Heart left ventricle (tissue), 16 donors: ENCODE measurements at regions not wholly inside any gene's neighbourhood (a gene's known extent, or its start where the extent isn't known, plus 50 kb on each side); places are given as distances from the start of the nearest gene placed in this dataset.

ENCODE experiments used
- ATAC-seq, 4 donors: fragments of 200-7000 bp; cut with Tn5 transposase; one replicate each; pipeline ENCODE4 v1.9.1; 2020 to 2022; ENCODE audit warnings: moderate library complexity in 4 of 4, mild to moderate bottlenecking in 3 of 4, moderate number of reproducible peaks in 1 of 4
- DNase-seq, 5 donors: peaks; one replicate each; pipeline ENCODE4 v3.0.0-alpha.2; 2020
- H3K27ac ChIP-seq, 12 donors: fragments of 200-600 bp; sonication (generic) in 4 of 12; one replicate each; pipeline versions ENCODE4 v1.5.0 to v1.8.0; 2016 to 2022; ENCODE audit warnings: mild to moderate bottlenecking in 2 of 12
- H3K27me3 ChIP-seq, 9 donors: fragments of 200-600 bp; sonication (generic) in 2 of 9; one replicate each; pipeline versions ENCODE4 v1.5.1 to v1.8.0; 2016 to 2022; ENCODE audit warnings: mild to moderate bottlenecking in 3 of 9
- H3K36me3 ChIP-seq, 9 donors: fragments of 200-600 bp; sonication (generic) in 2 of 9; one replicate each; pipeline versions ENCODE4 v1.5.0 to v1.8.0; 2018 to 2022; ENCODE audit warnings: mild to moderate bottlenecking in 2 of 9
- H3K4me1 ChIP-seq, 12 donors: fragments of 200-600 bp; sonication (generic) in 4 of 12; one replicate each; pipeline versions ENCODE4 v1.5.0 to v1.8.0; 2016 to 2022; ENCODE audit warnings: mild to moderate bottlenecking in 3 of 12
- H3K4me3 ChIP-seq, 12 donors: fragments of 200-600 bp; sonication (generic) in 4 of 12; one replicate each; pipeline versions ENCODE4 v1.5.0 to v1.8.0; 2017 to 2022; ENCODE audit warnings: mild to moderate bottlenecking in 9 of 12, moderate library complexity in 4 of 12
- H3K9me3 ChIP-seq, 12 donors: fragments of 200-600 bp; sonication (generic) in 4 of 12; one replicate each; pipeline versions ENCODE4 v1.5.0 to v1.8.0; 2016 to 2022; ENCODE audit warnings: mild to moderate bottlenecking in 1 of 12
- CTCF ChIP-seq, 12 donors: fragments of 200-600 bp; sonication (generic) in 4 of 12; IDR thresholded peaks; one replicate each; pipeline versions ENCODE4 v1.5.0 to v1.8.0; 2018 to 2022; ENCODE audit warnings: antibody characterized with exemption in 12 of 12, mild to moderate bottlenecking in 5 of 12
- POLR2A ChIP-seq, 2 donors: fragments of 450-650 bp; IDR thresholded peaks; one replicate each; pipeline ENCODE4 v1.6.1; 2017; ENCODE audit warnings: antibody characterized with exemption in 2 of 2, mild to moderate bottlenecking in 2 of 2, moderate library complexity in 2 of 2
- WGBS, 4 donors: extraction: QIAGEN DNeasy Blood & Tissue Kit in 2 of 4; methylation state at CpG; one replicate each; pipeline versions ENCODE4 v1.1.5 to v1.1.7; 2013 to 2018; 5-methylcytosine and 5-hydroxymethylcytosine counted together
- intact Hi-C, 10 donors: fragments of 100-400 bp; cut with DNase I; formaldehyde crosslinking; loops; one replicate each; pipeline versions ENCODE4 v1.11.1 to v1.14.2; 2022
- donor health status: ischemic (EF 13 %, LVEDD 7.1; RV severe dilation, severe dysfunction).
- donor health status: healthy with polysubstance abuse.
- donor health status: DM: no; HTN: yes; CAD: no.
- donor health status: DM: no; HTN: no; CAD: no.
- donor health status: ischemic (EF 25% LVEDD 6.9; RV normal size, moderate dysfunction).
- donor health status: ischemic (EF 25% LVEDD 5.7; RV mildly dilated, moderate dysfunction).
- donor health status: healthy.
- donor health status: DM: yes; HTN: yes; CAD: no.
- donor health status: ischemic (EF 35%, LVEDD 5.7; RV mildly dilated, moderate dysfunction).
- donor health status: nonischemic (EF 11% LVEDD 7.7; RV severe dilation, severe dysfunction).
- donor health status: DM: yes; HTN: yes; CAD: no.
- donor health status: PGD.
- donor health status: ischemic (EF 29% LVEDD 5.4; RV normal size, mild dysfunction).
- donor health status: nonischemic (EF 23%, LVEDD 6.1; RV moderate dilation, normal function).

DNA sequence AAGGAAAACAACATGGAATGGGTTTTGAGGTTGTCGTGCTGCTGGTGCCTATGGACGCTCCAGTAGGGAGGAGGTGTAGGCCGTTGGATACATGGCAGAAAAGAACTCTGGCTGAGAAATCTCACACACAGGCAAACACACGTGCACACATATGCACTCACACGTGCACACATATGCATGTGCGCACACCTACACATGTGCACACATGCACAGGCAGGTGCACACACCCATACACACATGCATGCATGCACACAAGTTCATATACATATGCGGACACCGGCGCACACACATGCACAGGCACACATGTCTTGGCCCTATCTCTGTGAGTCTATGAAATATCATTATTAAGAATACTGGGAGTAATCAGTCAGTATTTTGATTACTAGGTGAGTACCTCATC is 150.4 kb downstream of the LRRC30 start:
- H3K4me1 ChIP-seq, result peaks cover 0 to 18% (median 12%) of the 10 kb centered on the region in 12 donors
- H3K27me3 ChIP-seq, result no peaks in the 10 kb centered on the region
- TF ChIP-seq CTCF (IDR thresholded peaks at IDR 0.05), result no peak
- no peak for TF ChIP-seq POLR2A (IDR thresholded peaks at IDR 0.05)
- ATAC-seq, result no peak
- no peak for DNase-seq
- WGBS, 4 donors, result 88 to 97% (median 94%) methylated on average over 9 of the region's 9 CpGs
- H3K4me3 ChIP-seq, result no peak overlapping the region
- H3K36me3 ChIP-seq, result no peaks in the 10 kb centered on the region
- intact Hi-C loops, result no loop called here
- H3K27ac ChIP-seq, result no peak overlapping the region
- peaks cover 0 to 16% (median 8%) of the 10 kb centered on the region in 12 donors for H3K9me3 ChIP-seq

DNA sequence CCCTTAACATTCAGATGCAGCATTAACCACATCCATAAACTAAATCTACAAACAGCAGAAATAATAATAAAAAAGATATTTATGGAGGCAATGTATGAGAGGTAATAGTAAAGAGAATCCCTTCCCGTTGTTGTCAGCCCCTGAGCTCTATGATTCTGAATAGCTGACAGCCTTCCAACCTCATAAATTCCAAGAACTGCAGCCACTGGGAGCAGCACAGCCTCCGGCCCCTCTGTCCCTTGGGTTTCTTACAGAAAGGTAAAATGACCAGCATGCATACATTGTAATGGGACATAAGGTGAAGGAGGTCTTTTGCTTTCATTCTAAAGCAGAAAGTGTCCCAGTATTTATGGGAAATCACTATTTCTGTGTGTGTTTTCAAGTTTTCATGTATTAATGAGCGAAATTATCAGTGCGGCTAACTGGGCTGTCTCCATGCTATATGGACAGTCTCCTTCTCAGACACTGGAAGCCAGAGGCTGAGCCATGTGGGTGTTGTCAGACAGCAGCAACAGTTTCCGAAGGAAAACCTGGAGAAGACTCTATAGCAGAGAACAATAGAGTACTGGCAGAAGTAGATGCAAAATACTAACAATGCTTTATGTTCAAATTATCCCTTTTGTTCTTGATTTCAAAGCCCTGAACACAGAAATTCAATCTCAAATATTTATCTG is 151.6 kb downstream of the LRRC30 start:
- intact Hi-C loops, result no loop called here

DNA sequence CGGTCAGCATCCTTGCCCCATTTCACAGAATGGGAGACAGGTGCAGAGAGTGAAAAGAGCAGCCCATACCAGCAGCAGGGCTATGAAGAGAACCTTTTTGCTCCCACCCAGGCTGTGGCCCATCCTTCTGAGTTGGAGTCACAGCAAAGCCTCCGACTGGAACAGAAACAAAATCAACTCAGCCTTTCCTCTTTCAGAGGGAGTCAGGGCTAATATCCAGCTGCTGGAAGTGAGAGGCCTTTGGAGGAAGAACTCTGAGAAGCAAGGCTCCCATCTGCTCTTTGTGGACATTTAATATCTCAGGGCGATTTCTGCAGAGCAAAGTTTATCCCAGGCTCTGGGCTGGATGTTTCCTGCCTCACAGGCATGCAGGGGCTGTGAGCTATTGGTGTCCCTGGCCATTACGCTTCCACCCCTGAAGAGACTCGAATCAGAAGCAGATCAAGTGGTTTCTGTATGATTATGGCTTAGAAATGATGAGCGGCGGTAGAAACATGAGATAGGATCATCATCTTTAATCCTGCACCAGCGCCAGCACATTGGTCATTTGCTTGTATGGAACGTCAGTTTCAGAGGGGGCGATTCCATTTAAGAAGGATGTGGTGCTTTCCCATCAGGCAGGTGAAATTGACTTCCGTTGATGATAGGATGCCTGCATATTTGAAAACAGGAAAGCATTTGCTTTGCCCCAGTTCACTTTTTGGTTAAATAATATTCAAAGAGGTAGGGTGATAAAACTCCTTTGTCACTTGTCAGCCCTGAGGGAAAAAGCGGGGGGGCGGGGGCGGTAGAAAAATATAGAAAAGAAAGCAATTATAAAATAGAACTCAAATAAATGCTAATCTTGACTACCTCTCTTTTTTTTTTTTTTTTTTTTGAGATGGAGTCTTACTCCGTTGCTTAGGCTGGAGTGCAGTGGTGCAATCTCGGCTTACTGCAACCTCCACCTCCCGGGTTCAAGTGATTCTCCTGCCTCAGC is 152.4 kb downstream of the LRRC30 start:
- H3K27ac ChIP-seq, result peak overlapping the region in 8 of 12 donors; percentile 22 to 82 (median 60)
- intact Hi-C loops, result no loop called here
- no peaks in the 10 kb centered on the region for H3K36me3 ChIP-seq
- WGBS, 4 donors, result 65 to 79% (median 71%) methylated on average over 17 of the region's 17 CpGs
- TF ChIP-seq CTCF (IDR thresholded peaks at IDR 0.05) (no peak), POLR2A (IDR thresholded peaks at IDR 0.05) (no peak)
- ATAC-seq, result peak in 3 of 4 donors; percentile 26 to 65 (median 33)
- no peak for DNase-seq
- H3K27me3 ChIP-seq, result no peaks in the 10 kb centered on the region
- H3K9me3 ChIP-seq, result no peaks in the 10 kb centered on the region
- H3K4me3 ChIP-seq, result no peak overlapping the region
- H3K4me1 ChIP-seq, result peaks cover 0 to 18% (median 12%) of the 10 kb centered on the region in 12 donors

More for the DNA sequence above, 151.6 kb downstream of the LRRC30 start:
- H3K27me3 ChIP-seq, result no peaks in the 10 kb centered on the region
- H3K36me3 ChIP-seq, result no peaks in the 10 kb centered on the region
- peak overlapping the region in 8 of 12 donors; percentile 22 to 82 (median 60) for H3K27ac ChIP-seq
- H3K4me1 ChIP-seq, result peaks cover 0 to 18% (median 12%) of the 10 kb centered on the region in 12 donors
- WGBS, 4 donors, result 39 to 66% (median 58%) methylated on average over 5 of the region's 5 CpGs
- no peak for DNase-seq
- no peak overlapping the region for H3K4me3 ChIP-seq
- peaks cover 0 to 8% (median under 1%) of the 10 kb centered on the region in 12 donors for H3K9me3 ChIP-seq
- ATAC-seq, result peak in 2 of 4 donors; percentile 41 to 68
- TF ChIP-seq POLR2A (IDR thresholded peaks at IDR 0.05), result no peak
- no peak for TF ChIP-seq CTCF (IDR thresholded peaks at IDR 0.05)

GRCh38 chr18:7388741-7389140 is 157.9 kb downstream of the LRRC30 start:
- H3K9me3 ChIP-seq, result no peaks in the 10 kb centered on the region
- no peak for ATAC-seq
- WGBS, 4 donors, result 64 to 68% (median 66%) methylated on average over 5 of the region's 5 CpGs
- DNase-seq, result no peak
- no peaks in the 10 kb centered on the region for H3K36me3 ChIP-seq
- TF ChIP-seq CTCF (IDR thresholded peaks at IDR 0.05) (no peak), POLR2A (IDR thresholded peaks at IDR 0.05) (no peak)
- H3K27me3 ChIP-seq, result no peaks in the 10 kb centered on the region
- no peaks in the 10 kb centered on the region for H3K4me1 ChIP-seq
- intact Hi-C loops, result no loop called here
- no peak overlapping the region for H3K4me3 ChIP-seq
- no peak overlapping the region for H3K27ac ChIP-seq
